ENCODE measurements at regions not wholly inside any gene's neighbourhood (a gene's known extent, or its start where the extent isn't known, plus 50 kb on each side); places are given as distances from the start of the nearest gene placed in this dataset.

- H3K27me3 Mint-ChIP-seq (ENCODE audit: low read depth): no peaks in the 10 kb centered on the region
- H3K4me3 Mint-ChIP-seq: no peak overlapping the region
- no peak for ATAC-seq
- no peaks in the 10 kb centered on the region for H3K4me1 Mint-ChIP-seq (ENCODE audit: low read depth)
- no peak for DNase-seq
- H3K36me3 Mint-ChIP-seq (ENCODE audit: low read depth): no peaks in the 10 kb centered on the region
- CTCF ChIA-PET: no interaction called here
- H3K9me3 Mint-ChIP-seq (ENCODE audit: insufficient read depth): no peaks in the 10 kb centered on the region
- POLR2A ChIA-PET: no interaction called here
- no peak overlapping the region for H3K27ac Mint-ChIP-seq
Measured at GRCh38 chr22:34490886-34491285, 570.6 kb upstream of the LARGE1 start.

GRCh38 chr22:34493486-34493885 lies 572.5 kb upstream of the ISX start:
- H3K4me1 Mint-ChIP-seq (ENCODE audit: low read depth): no peaks in the 10 kb centered on the region
- ChIA-PET CTCF (no interaction called here), POLR2A (no interaction called here)
- no peaks in the 10 kb centered on the region for H3K9me3 Mint-ChIP-seq (ENCODE audit: insufficient read depth)
- H3K4me3 Mint-ChIP-seq: no peak overlapping the region
- no peaks in the 10 kb centered on the region for H3K36me3 Mint-ChIP-seq (ENCODE audit: low read depth)
- no peaks in the 10 kb centered on the region for H3K27me3 Mint-ChIP-seq (ENCODE audit: low read depth)
- ATAC-seq (no peak), DNase-seq (no peak)
- no peak overlapping the region for H3K27ac Mint-ChIP-seq

GRCh38 chr22:34501366-34501965 lies 564.5 kb upstream of the ISX start:
- POLR2A ChIA-PET: no interaction called here
- H3K4me3 Mint-ChIP-seq: no peak overlapping the region
- ATAC-seq (no peak), DNase-seq (no peak)
- no peak overlapping the region for H3K27ac Mint-ChIP-seq
- H3K9me3 Mint-ChIP-seq (ENCODE audit: insufficient read depth): peaks cover 9% of the 10 kb centered on the region
- no peaks in the 10 kb centered on the region for H3K36me3 Mint-ChIP-seq (ENCODE audit: low read depth)
- CTCF ChIA-PET: no interaction called here
- no peaks in the 10 kb centered on the region for H3K27me3 Mint-ChIP-seq (ENCODE audit: low read depth)
- no peaks in the 10 kb centered on the region for H3K4me1 Mint-ChIP-seq (ENCODE audit: low read depth)

GRCh38 chr22:34502821-34503220 lies 563.1 kb upstream of the ISX start:
- no peak for DNase-seq
- no peaks in the 10 kb centered on the region for H3K4me1 Mint-ChIP-seq (ENCODE audit: low read depth)
- ChIA-PET CTCF (no interaction called here), POLR2A (no interaction called here)
- no peak for ATAC-seq
- no peaks in the 10 kb centered on the region for H3K27me3 Mint-ChIP-seq (ENCODE audit: low read depth)
- H3K4me3 Mint-ChIP-seq: no peak overlapping the region
- peaks cover 9% of the 10 kb centered on the region for H3K9me3 Mint-ChIP-seq (ENCODE audit: insufficient read depth)
- H3K27ac Mint-ChIP-seq: no peak overlapping the region
- H3K36me3 Mint-ChIP-seq (ENCODE audit: low read depth): no peaks in the 10 kb centered on the region

- ChIA-PET CTCF (no interaction called here), POLR2A (no interaction called here)
- H3K9me3 Mint-ChIP-seq (ENCODE audit: insufficient read depth): peaks cover 12% of the 10 kb centered on the region
- no peak overlapping the region for H3K4me3 Mint-ChIP-seq
- DNase-seq (no peak), ATAC-seq (no peak)
- H3K27ac Mint-ChIP-seq: no peak overlapping the region
- no peaks in the 10 kb centered on the region for H3K27me3 Mint-ChIP-seq (ENCODE audit: low read depth)
- H3K4me1 Mint-ChIP-seq (ENCODE audit: low read depth): no peaks in the 10 kb centered on the region
- no peaks in the 10 kb centered on the region for H3K36me3 Mint-ChIP-seq (ENCODE audit: low read depth)
Measured at GRCh38 chr22:34508797-34509196, 557.2 kb upstream of the ISX start.

GRCh38 chr22:34526681-34527080 lies 539.3 kb upstream of the ISX start:
- ChIA-PET CTCF (no interaction called here), POLR2A (no interaction called here)
- no peaks in the 10 kb centered on the region for H3K27me3 Mint-ChIP-seq (ENCODE audit: low read depth)
- no peaks in the 10 kb centered on the region for H3K36me3 Mint-ChIP-seq (ENCODE audit: low read depth)
- no peaks in the 10 kb centered on the region for H3K9me3 Mint-ChIP-seq (ENCODE audit: insufficient read depth)
- H3K4me3 Mint-ChIP-seq: no peak overlapping the region
- H3K27ac Mint-ChIP-seq: no peak overlapping the region
- DNase-seq (no peak), ATAC-seq (no peak)
- H3K4me1 Mint-ChIP-seq (ENCODE audit: low read depth): no peaks in the 10 kb centered on the region

GRCh38 chr22:34534101-34534500 lies 531.9 kb upstream of the ISX start:
- CTCF ChIA-PET: no interaction called here
- DNase-seq: no peak
- H3K27ac Mint-ChIP-seq: no peak overlapping the region
- ATAC-seq: no peak
- no peak overlapping the region for H3K4me3 Mint-ChIP-seq
- H3K36me3 Mint-ChIP-seq (ENCODE audit: low read depth): no peaks in the 10 kb centered on the region
- H3K27me3 Mint-ChIP-seq (ENCODE audit: low read depth): no peaks in the 10 kb centered on the region
- H3K9me3 Mint-ChIP-seq (ENCODE audit: insufficient read depth): no peaks in the 10 kb centered on the region
- no peaks in the 10 kb centered on the region for H3K4me1 Mint-ChIP-seq (ENCODE audit: low read depth)
- POLR2A ChIA-PET: no interaction called here

- H3K4me1 Mint-ChIP-seq (ENCODE audit: low read depth): no peaks in the 10 kb centered on the region
- no peaks in the 10 kb centered on the region for H3K27me3 Mint-ChIP-seq (ENCODE audit: low read depth)
- DNase-seq (no peak), ATAC-seq (no peak)
- H3K27ac Mint-ChIP-seq: no peak overlapping the region
- H3K4me3 Mint-ChIP-seq: no peak overlapping the region
- POLR2A ChIA-PET: no interaction called here
- CTCF ChIA-PET: no interaction called here
- peaks cover 8% of the 10 kb centered on the region for H3K9me3 Mint-ChIP-seq (ENCODE audit: insufficient read depth)
- no peaks in the 10 kb centered on the region for H3K36me3 Mint-ChIP-seq (ENCODE audit: low read depth)
Measured at GRCh38 chr22:34567367-34567766, 498.6 kb upstream of the ISX start.

GRCh38 chr22:34570408-34570807 lies 495.6 kb upstream of the ISX start:
- ATAC-seq (no peak), DNase-seq (no peak)
- CTCF ChIA-PET: no interaction called here
- H3K27ac Mint-ChIP-seq: no peak overlapping the region
- no peaks in the 10 kb centered on the region for H3K27me3 Mint-ChIP-seq (ENCODE audit: low read depth)
- no peaks in the 10 kb centered on the region for H3K36me3 Mint-ChIP-seq (ENCODE audit: low read depth)
- no peaks in the 10 kb centered on the region for H3K9me3 Mint-ChIP-seq (ENCODE audit: insufficient read depth)
- POLR2A ChIA-PET: no interaction called here
- H3K4me1 Mint-ChIP-seq (ENCODE audit: low read depth): no peaks in the 10 kb centered on the region
- H3K4me3 Mint-ChIP-seq: no peak overlapping the region

- Mint-ChIP-seq H3K27me3 (ENCODE audit: low read depth) (no peaks in the 10 kb centered on the region), H3K9me3 (ENCODE audit: insufficient read depth) (no peaks in the 10 kb centered on the region), H3K36me3 (ENCODE audit: low read depth) (no peaks in the 10 kb centered on the region), H3K4me1 (ENCODE audit: low read depth) (no peaks in the 10 kb centered on the region), H3K4me3 (no peak overlapping the region), H3K27ac (no peak overlapping the region)
- ATAC-seq: no peak
- CTCF ChIA-PET: no interaction called here
- DNase-seq: no peak
- POLR2A ChIA-PET: no interaction called here
Measured at GRCh38 chr22:34579519-34579918, 486.4 kb upstream of the ISX start.

- ChIA-PET CTCF (no interaction called here), POLR2A (no interaction called here)
- no peak for DNase-seq
- H3K36me3 Mint-ChIP-seq (ENCODE audit: low read depth): no peaks in the 10 kb centered on the region
- H3K4me1 Mint-ChIP-seq (ENCODE audit: low read depth): no peaks in the 10 kb centered on the region
- no peak for ATAC-seq
- H3K27me3 Mint-ChIP-seq (ENCODE audit: low read depth): no peaks in the 10 kb centered on the region
- no peak overlapping the region for H3K27ac Mint-ChIP-seq
- H3K9me3 Mint-ChIP-seq (ENCODE audit: insufficient read depth): no peaks in the 10 kb centered on the region
- H3K4me3 Mint-ChIP-seq: no peak overlapping the region
Measured at GRCh38 chr22:34587357-34588356, 478.3 kb upstream of the ISX start.

- H3K36me3 Mint-ChIP-seq (ENCODE audit: low read depth): no peaks in the 10 kb centered on the region
- H3K27me3 Mint-ChIP-seq (ENCODE audit: low read depth): no peaks in the 10 kb centered on the region
- no peak overlapping the region for H3K4me3 Mint-ChIP-seq
- DNase-seq: no peak
- no peaks in the 10 kb centered on the region for H3K9me3 Mint-ChIP-seq (ENCODE audit: insufficient read depth)
- no peak for ATAC-seq
- CTCF ChIA-PET: no interaction called here
- no peaks in the 10 kb centered on the region for H3K4me1 Mint-ChIP-seq (ENCODE audit: low read depth)
- POLR2A ChIA-PET: no interaction called here
- H3K27ac Mint-ChIP-seq: no peak overlapping the region
Measured at GRCh38 chr22:34588871-34589545, 476.9 kb upstream of the ISX start.

All from activated CD8-positive, alpha-beta T cell treated with anti-CD3 and anti-CD28 coated beads, Interleukin-2, amount 10 ng/mL, durations not matched to agents 7 days and 5 days (primary cell).